PC-3 (cell line): ENCODE measurements at regions not wholly inside any gene's neighbourhood (a gene's known extent, or its start where the extent isn't known, plus 50 kb on each side); places are given as distances from the start of the nearest gene placed in this dataset.
"Not testable (repeated sequence)": the region's sequence is repeated elsewhere in the genome, so short reads cannot be mapped to it uniquely, and the experiment has no call there.

Experiments used
- ATAC-seq: fragments of 200-7000 bp; cut with Tn5 transposase; 2 replicates; pipeline ENCODE4 v1.9.1; 2020; ENCODE audit warnings: mild to moderate bottlenecking, moderate library complexity
- BruUV-seq: library from RNA; stranded (reverse); fragments of 400-500 nt; replicated peaks from 2 replicates; lab custom pipeline; 2021; lab: Mats Ljungman, UMichigan
- CTCF ChIA-PET: fragments of 300-600 bp; sonication (Branson Sonifier 250); formaldehyde crosslinking; loops from one replicate; lab custom pipeline; 2022; ENCODE audit warnings: antibody characterized with exemption; lab: Charles Lee
- POLR2A ChIA-PET: fragments of 300-600 bp; sonication (Branson Sonifier 250); formaldehyde crosslinking; loops from one replicate; lab custom pipeline; 2022; ENCODE audit warnings: antibody characterized with exemption; ENCODE audit not compliant: unreplicated experiment; lab: Charles Lee
- DNase-seq: peaks from one replicate; pipeline ENCODE4 v3.0.0-alpha.2; 2015
- H2AFZ ChIP-seq: fragments of 300-600 bp; sonication (generic); 2 replicates; pipeline ENCODE4 v1.6.0; 2016; ENCODE audit warnings: antibody characterized with exemption, low read length
- H3F3A ChIP-seq: fragments of 300-600 bp; sonication (generic); one replicate; pipeline ENCODE4 v1.6.0; 2017; ENCODE audit warnings: antibody characterized with exemption, low read length, control low read depth, mild to moderate bottlenecking; ENCODE audit not compliant: unreplicated experiment
- H3K27ac ChIP-seq: fragments of 300-600 bp; sonication (generic); 2 replicates; pipeline ENCODE4 v1.5.1; 2016; ENCODE audit warnings: mild to moderate bottlenecking, low read length
- H3K27me3 ChIP-seq: fragments of 300-600 bp; sonication (generic); 2 replicates; pipeline ENCODE4 v1.6.1; 2016; ENCODE audit warnings: low read length, mixed read lengths
- H3K36me3 ChIP-seq: fragments of 300-600 bp; sonication (generic); 2 replicates; pipeline ENCODE4 v1.6.1; 2016; ENCODE audit warnings: low read depth, mixed run types, low read length, mixed read lengths
- H3K4me1 ChIP-seq: fragments of 300-600 bp; sonication (generic); 2 replicates; pipeline ENCODE4 v1.5.1; 2016; ENCODE audit warnings: low read length; ENCODE audit not compliant: insufficient read depth
- H3K4me2 ChIP-seq: fragments of 300-600 bp; sonication (generic); 2 replicates; pipeline ENCODE4 v1.6.0; 2016; ENCODE audit warnings: low read length
- H3K4me3 ChIP-seq: fragments of 300-600 bp; sonication (generic); 2 replicates; pipeline ENCODE4 v1.5.1; 2016; ENCODE audit warnings: mild to moderate bottlenecking, low read length, mixed read lengths
- H3K79me2 ChIP-seq: fragments of 300-600 bp; sonication (generic); 2 replicates; pipeline ENCODE4 v1.6.1; 2017; ENCODE audit warnings: low read length, mixed read lengths
- H3K9ac ChIP-seq: fragments of 300-600 bp; sonication (generic); 2 replicates; pipeline ENCODE4 v1.6.0; 2016; ENCODE audit warnings: mild to moderate bottlenecking, low read length
- H3K9me2 ChIP-seq: fragments of 300-600 bp; sonication (generic); replicated peaks from 2 replicates; pipeline ENCODE4 v1.6.1; 2016; ENCODE audit warnings: mixed run types, low read length, mixed read lengths
- H3K9me3 ChIP-seq: fragments of 300-600 bp; sonication (generic); 2 replicates; pipeline ENCODE4 v1.6.1; 2016; ENCODE audit warnings: low read length, mixed read lengths
- H4K20me1 ChIP-seq: fragments of 300-600 bp; sonication (generic); 2 replicates; pipeline ENCODE4 v1.6.1; 2016; ENCODE audit warnings: low read length, mixed read lengths
- CTCF ChIP-seq: fragments of 300-600 bp; sonication (generic); conservative IDR thresholded peaks from 2 replicates; pipeline ENCODE4 v1.5.1; 2017; ENCODE audit warnings: antibody characterized with exemption, low read depth, mild to moderate bottlenecking, low read length
- EZH2 ChIP-seq: fragments of 300-600 bp; sonication (generic); IDR thresholded peaks from one replicate; pipeline ENCODE4 v1.6.1; 2017; ENCODE audit warnings: antibody characterized with exemption, mild to moderate bottlenecking, low read length; ENCODE audit not compliant: unreplicated experiment
- EZH2phosphoT487 ChIP-seq: fragments of 300-600 bp; sonication (generic); IDR thresholded peaks from 2 replicates; pipeline ENCODE4 v1.6.1; 2018; ENCODE audit warnings: mild to moderate bottlenecking, antibody characterized with exemption, low read length, borderline replicate concordance
- intact Hi-C: fragments of 100-400 bp; cut with micrococcal nuclease; formaldehyde crosslinking; loops from 2 replicates; pipeline ENCODE4 v1.9.0; 2023

- CTCF ChIA-PET: no interaction called here
- POLR2A ChIA-PET: no interaction called here
Observed at GRCh38 chr1:121566346-121566745, 381.6 kb downstream of the SRGAP2C start.

GRCh38 chr1:121569428-121569827 is 384.7 kb downstream of the SRGAP2C start:
- H3K4me2 ChIP-seq: no peak overlapping the region
- no peak overlapping the region for H3K4me3 ChIP-seq
- H3K9ac ChIP-seq: no peak overlapping the region
- no peaks in the 10 kb centered on the region for H3K36me3 ChIP-seq
- no peaks in the 10 kb centered on the region for H4K20me1 ChIP-seq
- no peak overlapping the region for H3K27ac ChIP-seq
- no TSS peak for BruUV-seq
- ChIA-PET POLR2A (no interaction called here), CTCF (no interaction called here)
- no peak for TF ChIP-seq EZH2phosphoT487
- no peaks in the 10 kb centered on the region for H3K9me3 ChIP-seq
- H2AFZ ChIP-seq: no peak overlapping the region
- H3F3A ChIP-seq: no peaks in the 10 kb centered on the region
- ATAC-seq: no peak
- DNase-seq: no peak
- H3K9me2 ChIP-seq: no peaks in the 10 kb centered on the region
- intact Hi-C loops: no loop called here
- H3K4me1 ChIP-seq: 0 out of 2 replicates have a peak, but pooled peaks cover 4% of the 10 kb centered on the region
- no peaks in the 10 kb centered on the region for H3K27me3 ChIP-seq
- no peaks in the 10 kb centered on the region for H3K79me2 ChIP-seq

More at GRCh38 chr1:121566346-121566745, 381.6 kb downstream of the SRGAP2C start:
- DNase-seq (no peak), ATAC-seq (no peak)
- no peaks in the 10 kb centered on the region for H3K27me3 ChIP-seq
- no peak overlapping the region for H3K9ac ChIP-seq
- BruUV-seq: no TSS peak
- H3K36me3 ChIP-seq: no peaks in the 10 kb centered on the region
- H3K9me3 ChIP-seq: no peaks in the 10 kb centered on the region
- no peaks in the 10 kb centered on the region for H3K9me2 ChIP-seq
- intact Hi-C loops: no loop called here
- no peaks in the 10 kb centered on the region for H3K79me2 ChIP-seq
- H3K4me1 ChIP-seq: no peaks in the 10 kb centered on the region
- no peaks in the 10 kb centered on the region for H4K20me1 ChIP-seq
- H2AFZ ChIP-seq: no peak overlapping the region
- TF ChIP-seq EZH2phosphoT487 (no peak), CTCF (no peak), EZH2 (no peak)
- H3K4me3 ChIP-seq: no peak overlapping the region
- no peak overlapping the region for H3K27ac ChIP-seq
- no peaks in the 10 kb centered on the region for H3F3A ChIP-seq
- no peak overlapping the region for H3K4me2 ChIP-seq

GRCh38 chr1:121573881-121574504 is 389.2 kb downstream of the SRGAP2C start:
- H2AFZ ChIP-seq: 0 out of 2 replicates have a peak overlapping the region, but pooled peaks have one; percentile 37

GRCh38 chr1:121574505-121574899 is 389.7 kb downstream of the SRGAP2C start:
- intact Hi-C loops, H3K9me2 ChIP-seq, H3K9ac ChIP-seq, H3K79me2 ChIP-seq, H3K4me1 ChIP-seq, H4K20me1 ChIP-seq, H3F3A ChIP-seq, CTCF ChIA-PET, H3K4me3 ChIP-seq, H3K36me3 ChIP-seq, H3K27me3 ChIP-seq, ATAC-seq, DNase-seq, H3K9me3 ChIP-seq, POLR2A ChIA-PET: not testable (repeated sequence)
- Histone ChIP-seq H3K4me2 (peak overlapping the region; percentile 15; the same call in 1 of the 2 replicates), H3K27ac (peak overlapping the region; percentile 65), H2AFZ (0 out of 2 replicates have a peak overlapping the region, but pooled peaks have one; percentile 37)
- BruUV-seq: TSS peak; percentile 58

More at GRCh38 chr1:121573881-121574504, 389.2 kb downstream of the SRGAP2C start:
- H3F3A ChIP-seq, intact Hi-C loops, BruUV-seq, H3K79me2 ChIP-seq, CTCF ChIA-PET, H3K36me3 ChIP-seq, H4K20me1 ChIP-seq, H3K4me1 ChIP-seq, POLR2A ChIA-PET, H3K9me2 ChIP-seq, H3K27me3 ChIP-seq, H3K9me3 ChIP-seq, H3K9ac ChIP-seq: not testable (repeated sequence)
- DNase-seq (peak; percentile 93), ATAC-seq (peak; percentile 99)
- Histone ChIP-seq H3K4me3 (peak overlapping the region; percentile 30; the same call in 1 of the 2 replicates), H3K4me2 (peak overlapping the region; percentile 15), H3K27ac (peak overlapping the region; percentile 65)

GRCh38 chr1:121582898-121583297 is 398.1 kb downstream of the SRGAP2C start:
- DNase-seq, H3K9me2 ChIP-seq, H3F3A ChIP-seq, H3K79me2 ChIP-seq, H2AFZ ChIP-seq, BruUV-seq, H3K27ac ChIP-seq, H3K27me3 ChIP-seq, H3K4me3 ChIP-seq, CTCF ChIA-PET, H3K9ac ChIP-seq, intact Hi-C loops, H3K36me3 ChIP-seq, ATAC-seq, H4K20me1 ChIP-seq, POLR2A ChIA-PET, H3K4me2 ChIP-seq, H3K9me3 ChIP-seq: not testable (repeated sequence)
- peaks cover 19% of the 10 kb centered on the region for H3K4me1 ChIP-seq
